ENCODE measurements at regions not wholly inside any gene's neighbourhood (a gene's known extent, or its start where the extent isn't known, plus 50 kb on each side); places are given as distances from the start of the nearest gene placed in this dataset.

- TF ChIP-seq CTCF (IDR thresholded peaks at IDR 0.05) (no peak), POLR2A (IDR thresholded peaks at IDR 0.05) (no peak), EP300 (IDR thresholded peaks at IDR 0.05) (no peak)
Measured at GRCh38 chr5:6202968-6203365, 175.4 kb downstream of the MED10 start.

All from sigmoid colon (tissue), 4 donors.